ENCODE measurements at regions not wholly inside any gene's neighbourhood (a gene's known extent, or its start where the extent isn't known, plus 50 kb on each side); places are given as distances from the start of the nearest gene placed in this dataset.

- DNase-seq: no peak
Observed at GRCh38 chr7:13822678-13823077, 166.8 kb downstream of the ETV1 start.

- DNase-seq: no peak
Observed at GRCh38 chr7:13826752-13827151, 162.7 kb downstream of the ETV1 start.

GRCh38 chr7:13827716-13828115 is 161.8 kb downstream of the ETV1 start:
- DNase-seq: no peak

GRCh38 chr7:13829231-13829630 is 160.2 kb downstream of the ETV1 start:
- no peak for DNase-seq

- DNase-seq: no peak
Observed at GRCh38 chr7:13829914-13830900, 159.3 kb downstream of the ETV1 start.

GRCh38 chr7:13832346-13832745 is 157.1 kb downstream of the ETV1 start:
- no peak for DNase-seq

- no peak for DNase-seq
Observed at GRCh38 chr7:13834328-13834761, 155.1 kb downstream of the ETV1 start.

GRCh38 chr7:13835442-13835841 is 154.0 kb downstream of the ETV1 start:
- DNase-seq: no peak

GRCh38 chr7:13839063-13839462 is 150.4 kb downstream of the ETV1 start:
- no peak for DNase-seq

Measured in inflammatory macrophage treated with lipopolysaccharide for 4 hours (primary cell).